HepG2 (cell line): ENCODE measurements at regions not wholly inside any gene's neighbourhood (a gene's known extent, or its start where the extent isn't known, plus 50 kb on each side); places are given as distances from the start of the nearest gene placed in this dataset.

Experiments used
- ATAC-seq: fragments of 200-7000 bp; cut with Tn5 transposase; 3 replicates; pipeline ENCODE4 v1.9.1; 2020; ENCODE audit warnings: mild to moderate bottlenecking, moderate library complexity
- BruUV-seq: library from RNA; stranded (reverse); fragments of 400-500 nt; replicated peaks from 2 replicates; lab custom pipeline; 2021; lab: Mats Ljungman, UMichigan
- CTCF ChIA-PET: fragments of 300-600 bp; formaldehyde crosslinking; extraction: SDS; loops from one replicate; lab custom pipeline; 2021; ENCODE audit warnings: low total read pairs, inconsistent platforms, low intra/inter-chr PET ratio; lab: Yijun Ruan, JAX
- POLR2A ChIA-PET: fragments of 350-600 bp; sonication (Branson Sonifier 250); formaldehyde crosslinking; loops from one replicate; lab custom pipeline; 2020; ENCODE audit warnings: antibody characterized with exemption, inconsistent platforms; lab: Yijun Ruan, JAX
- DNase-seq: peaks from one replicate; pipeline ENCODE4 v3.0.0-alpha.2; 2015; ENCODE audit warnings: low spot score
- FAIRE-seq: peaks from 3 replicates; lab custom pipeline; 2011; peaks lifted over from hg19 to GRCh38; lab: Jason Lieb, UNC
- H2AFZ ChIP-seq: one replicate; pipeline ENCODE4 v1.6.1; 2011; ENCODE audit warnings: low read length, inconsistent platforms
- H3K27ac ChIP-seq: fragments of 300-600 bp; 3 replicates; pipeline ENCODE4 v1.8.0; 2011; ENCODE audit warnings: mixed run types, mild to moderate bottlenecking, mixed read lengths, low read length, inconsistent platforms; ENCODE audit not compliant: insufficient read depth; ENCODE audit errors: extremely low read length
- H3K27me3 ChIP-seq, 2 experiments: fragments of 200-600 bp in 1 of 2; 2 replicates in 1 of 2; 3 replicates in 1 of 2; pipeline versions ENCODE4 v1.6.0 to v1.8.0; 2011; ENCODE audit warnings: low read length in 2 of 2, mild to moderate bottlenecking in 2 of 2, moderate library complexity in 2 of 2, inconsistent platforms in 1 of 2; ENCODE audit not compliant: insufficient read depth in 2 of 2, control insufficient read depth in 1 of 2
- H3K36me3 ChIP-seq, 2 experiments: fragments of 200-600 bp in 1 of 2; replicated peaks in 1 of 2; 2 replicates in 1 of 2; 3 replicates in 1 of 2; pipeline versions ENCODE4 v1.5.1 to v1.8.0; 2011; ENCODE audit warnings: low read length in 2 of 2, inconsistent platforms in 1 of 2; ENCODE audit not compliant: insufficient read depth in 2 of 2, control insufficient read depth in 1 of 2
- H3K4me1 ChIP-seq: 2 replicates; pipeline ENCODE4 v1.5.1; 2012; ENCODE audit warnings: low read length, inconsistent platforms; ENCODE audit not compliant: insufficient read depth
- H3K4me2 ChIP-seq: 2 replicates; pipeline ENCODE4 v1.6.0; 2011; ENCODE audit warnings: low read depth, low read length, inconsistent platforms
- H3K4me3 ChIP-seq, 3 experiments: fragments of 200-600 bp in 1 of 3; sonication (generic), shearing (Covaris generic) in 1 of 3; replicated peaks in 1 of 3; 2 replicates each; pipeline ENCODE4 v1.5.1; 2011 to 2016; ENCODE audit warnings: low read length in 3 of 3, inconsistent platforms in 2 of 3, low read depth in 2 of 3, mild to moderate bottlenecking in 2 of 3, control low read depth in 1 of 3, mixed read lengths in 1 of 3; ENCODE audit not compliant: insufficient read depth in 1 of 3
- H3K79me2 ChIP-seq: one replicate; pipeline ENCODE4 v1.6.1; 2011; ENCODE audit warnings: low read length, inconsistent platforms; ENCODE audit not compliant: insufficient read depth
- H3K9ac ChIP-seq: 2 replicates; pipeline ENCODE4 v1.6.0; 2011; ENCODE audit warnings: mild to moderate bottlenecking, low read depth, low read length, inconsistent platforms; ENCODE audit not compliant: insufficient read depth
- H3K9me3 ChIP-seq: 2 replicates; pipeline ENCODE4 v1.5.1; 2012; ENCODE audit warnings: mild to moderate bottlenecking, low read length
- H4K20me1 ChIP-seq: 2 replicates; pipeline ENCODE4 v1.6.0; 2011; ENCODE audit warnings: inconsistent platforms, mild to moderate bottlenecking, low read length, moderate library complexity; ENCODE audit not compliant: insufficient read depth
- ATRX ChIP-seq: sonication (generic); formaldehyde crosslinking; IDR thresholded peaks from 2 replicates; pipeline ENCODE4 v1.4.0; 2020; ENCODE audit warnings: missing genetic modification reagents, borderline replicate concordance
- HOXD1 ChIP-seq: sonication (generic); formaldehyde crosslinking; IDR thresholded peaks from 2 replicates; pipeline ENCODE4 v1.5.0; 2020; ENCODE audit warnings: missing genetic modification reagents
- SMAD9 ChIP-seq: sonication (generic); formaldehyde crosslinking; IDR thresholded peaks from 2 replicates; pipeline ENCODE4 v1.5.1; 2020; ENCODE audit warnings: mild to moderate bottlenecking, missing genetic modification reagents
- STAG1 ChIP-seq: sonication (generic); formaldehyde crosslinking; IDR thresholded peaks from 2 replicates; pipeline ENCODE4 v1.4.0; 2020; ENCODE audit warnings: missing genetic modification reagents
- THYN1 ChIP-seq: sonication (generic); formaldehyde crosslinking; IDR thresholded peaks from 2 replicates; pipeline ENCODE4 v1.8.1; 2023; ENCODE audit warnings: low read depth, mild to moderate bottlenecking, moderate library complexity, missing genetic modification reagents, borderline replicate concordance
- TMF1 ChIP-seq: sonication (generic); formaldehyde crosslinking; IDR thresholded peaks from 2 replicates; pipeline ENCODE4 v1.8.1; 2022; ENCODE audit warnings: low read depth, missing genetic modification reagents
- ZBTB7A ChIP-seq: sonication (generic); formaldehyde crosslinking; IDR thresholded peaks from 2 replicates; pipeline ENCODE4 v1.8.0; 2022; ENCODE audit warnings: mild to moderate bottlenecking, missing genetic modification reagents
- ZNF230 ChIP-seq: sonication (generic); formaldehyde crosslinking; IDR thresholded peaks from 2 replicates; pipeline ENCODE4 v1.4.0; 2020; ENCODE audit warnings: mild to moderate bottlenecking, missing genetic modification reagents
- WGBS: methylation state at CpG from one replicate; pipeline ENCODE4 v1.1.6; 2017; ENCODE audit warnings: low lambda C conversion rate; 5-methylcytosine and 5-hydroxymethylcytosine counted together
- in situ Hi-C: cut with HindIII; loops from 2 replicates; pipeline ENCODE4 v1.10.0; 2017; ENCODE audit warnings: low pct_unique_long_range_greater_than_20kb; ENCODE audit not compliant: extremely low pct_ligation_motif_present
- intact Hi-C: fragments of 100-400 bp; cut with micrococcal nuclease; formaldehyde crosslinking; loops from one replicate; pipeline ENCODE4 v1.10.0; 2022; ENCODE audit not compliant: unreplicated experiment
- TF ChIP-seq, protein P1 (sequence below): sonication (generic); formaldehyde crosslinking; IDR thresholded peaks from 2 replicates; pipeline ENCODE4 v1.8.1; 2023; ENCODE audit warnings: missing genetic modification reagents, inconsistent platforms, borderline replicate concordance
- TF ChIP-seq, protein P2 (sequence below): sonication (generic); formaldehyde crosslinking; IDR thresholded peaks from 2 replicates; pipeline ENCODE4 v1.4.0; 2020; ENCODE audit warnings: mild to moderate bottlenecking, missing genetic modification reagents
- TF ChIP-seq, protein P3 (sequence below): sonication (generic); formaldehyde crosslinking; IDR thresholded peaks from 2 replicates; pipeline ENCODE4 v1.9.0; 2021; ENCODE audit warnings: missing genetic modification reagents, borderline replicate concordance

DNA sequence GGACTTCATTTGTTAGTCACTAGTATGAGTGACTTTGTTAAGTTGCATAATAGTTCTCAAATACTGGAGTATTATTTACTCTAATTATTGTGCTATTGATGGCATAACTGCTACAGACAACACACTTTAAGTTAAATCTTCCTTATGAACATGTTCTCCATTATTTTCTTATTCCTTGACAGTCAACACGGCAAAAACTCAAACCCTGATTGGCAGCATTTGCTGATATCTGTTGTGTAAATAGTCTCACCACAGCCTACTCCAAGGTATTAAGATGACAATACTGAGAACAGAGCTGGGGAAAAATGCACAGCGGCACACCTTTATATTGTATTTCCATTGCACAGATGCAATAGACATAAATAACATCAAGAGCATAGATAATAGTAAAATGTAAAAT lies 568.0 kb upstream of the AADAT start:
- CTCF ChIA-PET: no interaction called here
- Histone ChIP-seq H3K27me3 (no peaks in the 10 kb centered on the region), H4K20me1 (no peaks in the 10 kb centered on the region), H3K4me1 (no peaks in the 10 kb centered on the region)
- DNase-seq (no peak), ATAC-seq (no peak)
- BruUV-seq: no TSS peak
- no peak for TF ChIP-seq ZNF230 (CRISPR knock-in tag)
- TF ChIP-seq, protein P1, sequence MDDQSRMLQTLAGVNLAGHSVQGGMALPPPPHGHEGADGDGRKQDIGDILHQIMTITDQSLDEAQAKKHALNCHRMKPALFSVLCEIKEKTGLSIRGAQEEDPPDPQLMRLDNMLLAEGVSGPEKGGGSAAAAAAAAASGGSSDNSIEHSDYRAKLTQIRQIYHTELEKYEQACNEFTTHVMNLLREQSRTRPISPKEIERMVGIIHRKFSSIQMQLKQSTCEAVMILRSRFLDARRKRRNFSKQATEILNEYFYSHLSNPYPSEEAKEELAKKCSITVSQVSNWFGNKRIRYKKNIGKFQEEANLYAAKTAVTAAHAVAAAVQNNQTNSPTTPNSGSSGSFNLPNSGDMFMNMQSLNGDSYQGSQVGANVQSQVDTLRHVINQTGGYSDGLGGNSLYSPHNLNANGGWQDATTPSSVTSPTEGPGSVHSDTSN: no peak
- TF ChIP-seq, protein P2, sequence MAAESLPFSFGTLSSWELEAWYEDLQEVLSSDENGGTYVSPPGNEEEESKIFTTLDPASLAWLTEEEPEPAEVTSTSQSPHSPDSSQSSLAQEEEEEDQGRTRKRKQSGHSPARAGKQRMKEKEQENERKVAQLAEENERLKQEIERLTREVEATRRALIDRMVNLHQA (CRISPR knock-in tag): no peak
- no peak for TF ChIP-seq STAG1
- TF ChIP-seq, protein P3, sequence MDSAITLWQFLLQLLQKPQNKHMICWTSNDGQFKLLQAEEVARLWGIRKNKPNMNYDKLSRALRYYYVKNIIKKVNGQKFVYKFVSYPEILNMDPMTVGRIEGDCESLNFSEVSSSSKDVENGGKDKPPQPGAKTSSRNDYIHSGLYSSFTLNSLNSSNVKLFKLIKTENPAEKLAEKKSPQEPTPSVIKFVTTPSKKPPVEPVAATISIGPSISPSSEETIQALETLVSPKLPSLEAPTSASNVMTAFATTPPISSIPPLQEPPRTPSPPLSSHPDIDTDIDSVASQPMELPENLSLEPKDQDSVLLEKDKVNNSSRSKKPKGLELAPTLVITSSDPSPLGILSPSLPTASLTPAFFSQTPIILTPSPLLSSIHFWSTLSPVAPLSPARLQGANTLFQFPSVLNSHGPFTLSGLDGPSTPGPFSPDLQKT (CRISPR knock-in tag): no peak
- no peak for TF ChIP-seq TMF1 (CRISPR knock-in tag)
- no peak for TF ChIP-seq ZBTB7A (CRISPR knock-in tag)
- TF ChIP-seq SMAD9 (CRISPR knock-in tag): no peak
- no peak for TF ChIP-seq ATRX (CRISPR knock-in tag)
- TF ChIP-seq HOXD1 (CRISPR knock-in tag): no peak
- no peak for TF ChIP-seq THYN1 (CRISPR knock-in tag)
- TF ChIP-seq, all 625 proteins: peak for 0
- intact Hi-C loops: no loop called here
- Histone ChIP-seq H3K9me3 (no peaks in the 10 kb centered on the region), H3K79me2 (no peaks in the 10 kb centered on the region), H3K4me3 (no peak overlapping the region), H3K9ac (no peak overlapping the region), H2AFZ (no peak overlapping the region), H3K36me3 (no peaks in the 10 kb centered on the region), H3K4me2 (no peak overlapping the region), H3K27ac (no peak overlapping the region)
- no peak for FAIRE-seq
- whole genome bisulfite sequencing: 48% methylated on average over 2 of the region's 2 CpGs
- in situ Hi-C loops: no loop called here
- POLR2A ChIA-PET: no interaction called here
